H4 (cell line): ENCODE measurements at regions not wholly inside any gene's neighbourhood (a gene's known extent, or its start where the extent isn't known, plus 50 kb on each side); places are given as distances from the start of the nearest gene placed in this dataset.
"Not testable (repeated sequence)": the region's sequence is repeated elsewhere in the genome, so short reads cannot be mapped to it uniquely, and the experiment has no call there.

Experiments used
- DNase-seq: peaks from one replicate; pipeline ENCODE4 v3.0.0-alpha.2; 2015; ENCODE audit warnings: low spot score

DNA sequence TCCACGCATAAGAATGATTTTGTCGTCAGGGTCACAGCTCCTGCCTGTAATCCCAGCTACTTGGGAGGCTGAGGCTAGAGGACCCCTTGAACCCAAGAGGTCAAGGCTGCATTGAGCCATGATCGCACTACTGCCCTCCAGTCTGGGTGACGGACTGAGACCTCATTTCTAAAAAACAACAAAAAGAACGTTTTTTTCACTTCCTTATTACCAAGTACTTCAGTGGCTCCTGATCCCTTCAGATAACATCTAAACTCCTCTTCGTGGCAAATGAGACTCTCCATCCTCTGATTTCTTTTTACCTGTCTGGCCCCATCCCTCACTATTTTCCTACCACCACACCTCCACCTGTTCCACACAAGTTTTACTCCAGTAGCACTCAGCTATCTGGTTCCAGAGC is 105.4 kb upstream of the TLK1 start:
- DNase-seq, result no peak

GRCh38 chr2:171261529-171261928 is 100.8 kb upstream of the TLK1 start:
- DNase-seq, result not testable (repeated sequence)

- DNase-seq, result no peak
Measured at GRCh38 chr2:171260471-171261424, 100.1 kb upstream of the TLK1 start.

DNA sequence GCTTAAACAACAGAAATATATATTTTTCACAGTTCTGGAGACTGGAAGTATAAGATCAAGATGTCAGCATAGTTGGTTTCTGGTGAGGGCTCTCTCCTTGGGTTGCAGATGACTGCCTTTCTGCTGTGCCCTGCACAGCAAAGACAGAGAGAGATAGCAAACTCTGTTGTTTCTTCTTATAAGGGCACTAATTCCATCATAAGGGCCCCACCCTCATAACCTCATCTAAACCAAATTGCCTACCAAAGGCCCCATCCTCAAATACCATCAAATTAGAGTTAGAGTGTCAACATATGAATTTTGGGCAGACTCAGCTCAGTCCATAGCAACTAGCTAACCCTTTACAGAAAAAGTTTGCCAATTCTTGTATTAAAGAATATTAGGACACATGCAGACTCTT is 94.0 kb upstream of the TLK1 start:
- no peak for DNase-seq

DNA sequence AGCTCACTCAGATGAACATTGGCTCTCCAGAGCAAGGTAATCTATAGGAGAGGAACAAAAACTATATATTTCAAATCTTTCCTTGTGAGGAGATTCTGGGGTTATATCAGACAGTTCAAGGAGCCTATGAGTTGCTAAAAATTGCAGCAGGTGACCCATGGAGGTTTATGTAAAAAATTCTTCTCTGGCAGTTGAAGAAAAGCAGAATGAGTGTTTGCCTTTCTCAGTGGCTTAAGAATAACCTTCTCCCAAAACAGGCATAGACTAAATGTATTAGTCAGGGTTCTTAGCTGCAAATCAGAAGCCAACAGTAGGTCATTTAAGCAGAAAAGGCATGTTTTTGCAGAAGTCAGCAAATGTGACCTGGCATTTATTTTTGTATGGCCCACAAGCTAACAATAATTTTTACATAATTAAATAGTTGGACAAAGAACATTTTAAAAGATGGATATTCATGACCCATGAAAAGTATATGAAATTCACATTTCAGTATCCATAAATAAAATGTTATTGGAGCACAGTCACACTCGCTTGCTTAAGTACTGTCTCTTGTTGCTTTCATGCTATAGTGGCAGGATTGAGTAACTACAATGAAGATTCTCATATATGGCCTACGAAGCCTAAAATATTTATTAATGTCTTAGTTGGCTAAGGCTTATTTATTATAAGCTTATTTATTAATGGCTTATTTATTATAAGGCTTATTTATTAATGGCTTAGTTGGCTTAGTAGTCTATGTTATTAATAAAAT is 93.4 kb upstream of the TLK1 start:
- no peak for DNase-seq

DNA sequence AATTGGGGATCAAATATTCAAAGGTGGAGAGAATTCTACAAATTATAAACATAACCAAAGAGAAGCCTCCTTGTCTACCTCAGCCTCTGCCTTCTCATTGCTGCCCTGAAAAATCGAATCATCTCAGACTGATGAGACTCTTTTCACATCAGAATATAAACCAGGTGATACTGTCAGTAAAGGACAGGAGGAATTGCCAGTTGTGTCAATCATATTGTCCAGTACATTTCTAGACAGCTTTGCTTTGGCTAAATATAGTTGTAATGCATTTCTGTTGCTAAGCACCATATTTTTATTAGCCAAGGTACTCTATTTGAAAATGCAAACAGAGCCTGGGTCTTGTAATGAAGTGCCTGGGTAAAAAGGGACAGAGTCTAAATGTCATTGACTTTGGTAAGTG is 92.6 kb upstream of the TLK1 start:
- DNase-seq, result no peak

DNA sequence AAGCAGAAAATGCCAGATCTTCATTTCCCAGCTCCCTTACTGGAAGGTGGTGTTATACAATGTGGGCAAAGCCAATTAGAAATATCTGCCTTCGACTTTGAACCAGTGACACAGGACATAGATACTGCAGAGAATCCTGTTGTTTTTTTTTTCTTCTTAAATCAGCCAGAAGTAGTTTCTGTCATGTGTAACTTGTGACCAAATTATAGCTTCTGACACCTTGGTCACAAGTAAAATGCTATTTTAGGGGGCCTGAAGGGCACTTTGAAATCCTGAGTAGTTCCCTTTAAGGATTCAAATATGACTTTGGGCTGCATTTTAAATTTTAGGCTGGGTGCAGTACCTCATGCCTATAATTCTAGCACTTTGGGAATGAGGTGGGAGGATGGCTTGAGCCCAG is 89.0 kb upstream of the TLK1 start:
- no peak for DNase-seq

- no peak for DNase-seq
Measured at GRCh38 chr2:171247741-171248662, 87.3 kb upstream of the TLK1 start.

- no peak for DNase-seq
Measured at GRCh38 chr2:171244970-171245782, 84.5 kb upstream of the TLK1 start.

DNA sequence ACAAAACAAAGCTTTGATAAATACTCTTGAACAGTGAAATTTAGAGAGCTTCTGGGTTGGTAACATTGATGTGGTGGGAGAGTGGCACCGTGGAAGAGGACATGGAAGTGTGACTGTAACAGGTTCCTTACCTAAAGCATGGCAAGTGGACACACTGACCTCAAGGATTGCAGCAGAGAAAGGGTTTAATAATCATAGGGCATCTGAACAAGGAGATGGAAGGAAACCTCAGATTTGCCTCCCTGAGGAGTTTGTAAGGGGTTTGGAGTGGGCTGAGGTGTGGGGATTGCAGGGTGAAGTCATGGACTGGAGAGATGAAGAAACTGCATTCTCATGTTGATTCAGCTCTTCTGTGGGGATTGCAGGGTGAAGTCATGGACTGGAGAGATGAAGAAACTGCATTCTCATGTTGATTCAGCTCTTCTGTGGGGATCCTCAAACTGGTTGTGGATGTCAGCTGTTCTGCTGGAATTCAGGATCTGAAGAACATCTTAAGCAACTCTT is 83.8 kb upstream of the TLK1 start:
- DNase-seq, result peak; percentile 29

GRCh38 chr2:171241771-171242170 is 81.1 kb upstream of the TLK1 start:
- no peak for DNase-seq

DNA sequence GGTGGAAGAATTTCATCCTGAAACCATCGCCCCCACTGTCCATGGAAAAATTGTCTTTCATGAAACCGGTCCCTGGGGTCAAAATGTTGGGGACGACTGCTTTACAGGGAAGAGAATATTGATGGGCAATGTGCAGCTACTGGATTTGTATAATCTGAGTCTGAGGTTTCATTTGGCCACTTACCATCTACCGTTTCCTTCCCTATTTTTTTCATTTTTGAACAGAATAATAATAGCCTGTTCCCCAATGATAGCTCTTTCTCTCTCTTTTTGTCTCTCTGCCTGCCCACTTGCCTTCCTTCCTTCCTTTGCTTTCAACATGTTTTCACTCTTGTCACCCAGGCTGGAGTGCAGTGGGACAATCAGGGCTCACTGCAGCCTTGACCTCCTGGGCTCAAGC is 78.3 kb upstream of the TLK1 start:
- no peak for DNase-seq

DNA sequence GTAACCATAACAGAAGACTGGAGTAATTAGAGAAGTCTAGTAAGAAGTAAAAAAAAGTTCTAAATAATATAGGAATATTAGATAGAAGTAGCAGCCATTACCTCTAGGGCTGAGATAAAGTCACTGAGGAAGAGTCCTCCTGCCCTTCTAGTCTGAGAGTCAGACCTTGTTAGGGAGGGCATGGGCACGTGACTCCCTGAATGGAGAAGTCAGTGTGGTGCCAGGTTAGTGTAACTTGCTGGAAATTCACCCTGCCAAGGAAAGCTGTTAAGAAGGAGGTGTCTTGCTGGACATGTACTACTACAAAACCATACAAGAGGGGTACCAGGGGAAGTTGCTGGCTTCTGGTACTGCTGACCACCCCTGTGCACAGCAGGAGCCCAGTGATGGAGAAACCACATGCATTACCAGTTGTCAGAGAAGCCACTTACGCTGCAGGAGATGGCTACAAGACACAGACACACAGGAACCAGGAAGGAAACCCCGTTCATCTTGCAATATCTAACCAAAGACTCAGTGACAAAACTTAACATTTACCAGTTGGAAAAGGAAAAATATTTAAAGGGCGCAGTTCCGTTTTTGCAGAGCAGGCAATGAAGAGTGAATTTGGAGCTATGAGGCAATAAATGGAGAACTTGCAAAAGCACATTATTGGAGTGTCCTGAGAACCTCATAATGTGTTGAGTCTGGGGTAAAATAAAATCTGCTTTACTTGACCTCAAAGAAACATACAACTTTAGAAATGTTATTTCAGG is 77.2 kb upstream of the TLK1 start:
- DNase-seq, result no peak

DNA sequence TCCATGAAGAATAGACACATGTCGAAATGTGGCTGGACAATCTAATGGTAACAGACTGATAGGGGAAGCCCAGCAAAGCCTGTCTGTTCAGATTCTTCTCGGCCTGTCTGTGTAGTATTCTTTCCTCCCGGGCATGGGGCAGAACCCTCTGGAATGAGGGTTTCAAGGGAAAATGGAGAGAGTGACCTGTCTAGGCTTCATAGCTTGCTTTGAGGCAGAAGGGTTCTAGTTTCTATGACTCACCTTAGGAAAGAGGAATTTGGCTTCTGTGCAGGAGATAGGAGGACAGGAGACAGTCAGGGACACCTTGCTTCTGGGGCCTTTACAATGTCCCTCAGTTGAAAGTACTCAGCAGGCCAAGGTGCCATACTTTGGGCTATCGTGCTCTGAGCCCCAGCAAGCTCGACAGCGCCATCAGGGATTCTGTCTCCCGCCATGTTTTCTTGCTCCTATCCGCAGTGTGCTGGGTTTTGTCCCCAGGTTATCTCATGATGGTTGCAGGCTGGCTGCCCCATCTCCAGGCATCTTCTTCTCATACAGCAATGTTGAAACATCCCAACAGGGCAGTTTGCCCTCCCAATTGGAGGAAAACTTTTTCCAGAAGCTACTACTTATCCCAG is 74.7 kb upstream of the TLK1 start:
- DNase-seq, result no peak

GRCh38 chr2:171230176-171230575 is 69.5 kb upstream of the TLK1 start:
- DNase-seq, result no peak

DNA sequence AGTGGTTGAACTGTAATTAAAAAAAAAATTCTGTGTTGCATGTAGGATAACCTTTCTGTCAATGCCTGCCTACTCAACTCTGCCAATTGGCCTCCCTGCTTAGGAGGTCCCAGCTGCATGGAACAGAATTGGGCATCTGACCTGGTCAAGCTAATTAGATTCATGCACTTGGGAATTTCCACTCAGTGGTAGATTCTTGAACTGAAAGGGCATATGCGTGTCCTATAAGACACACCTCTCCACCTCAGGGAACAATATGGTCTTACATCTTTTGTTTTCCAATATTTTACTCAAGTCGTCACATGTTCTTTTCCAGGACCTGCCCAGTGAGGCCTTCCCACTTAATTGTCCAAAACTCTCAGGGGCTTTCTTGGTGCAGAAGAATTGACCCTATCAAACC is 68.1 kb upstream of the TLK1 start:
- DNase-seq, result no peak

DNA sequence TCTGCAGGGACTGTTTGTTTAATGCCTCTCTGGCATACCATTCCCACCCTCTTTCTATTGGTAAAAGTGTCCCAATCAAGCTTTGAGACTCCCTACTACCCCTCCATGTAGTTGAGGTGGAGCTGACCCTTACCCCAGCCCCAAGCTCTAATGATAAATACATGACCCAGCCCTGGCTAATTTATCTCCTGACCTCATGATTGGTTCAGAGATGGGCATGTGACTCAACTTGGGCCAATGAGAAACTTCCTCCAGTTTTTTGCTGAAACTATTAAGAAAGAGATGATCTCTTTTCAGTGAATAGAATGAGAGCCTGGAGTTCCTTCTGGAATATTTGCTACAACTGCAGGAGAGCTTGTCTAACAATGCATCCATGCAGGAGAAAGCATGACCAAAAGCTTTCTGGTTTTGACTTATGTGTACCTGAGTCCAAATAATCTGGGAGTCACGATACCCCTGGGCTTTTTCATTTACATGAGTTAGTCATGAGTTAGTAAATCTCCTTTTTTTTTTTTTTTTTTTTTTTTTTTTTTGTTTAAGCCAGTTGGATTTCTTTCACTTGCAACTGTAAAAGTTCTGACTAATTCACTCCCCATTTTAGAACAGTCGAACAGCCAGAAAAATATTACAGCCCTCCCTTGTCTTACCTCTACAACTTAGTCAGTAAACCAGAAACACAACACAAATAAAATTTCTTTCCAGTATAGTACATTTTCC is 66.5 kb upstream of the TLK1 start:
- DNase-seq, result no peak

- no peak for DNase-seq
Measured at GRCh38 chr2:171226461-171226860, 65.8 kb upstream of the TLK1 start.

DNA sequence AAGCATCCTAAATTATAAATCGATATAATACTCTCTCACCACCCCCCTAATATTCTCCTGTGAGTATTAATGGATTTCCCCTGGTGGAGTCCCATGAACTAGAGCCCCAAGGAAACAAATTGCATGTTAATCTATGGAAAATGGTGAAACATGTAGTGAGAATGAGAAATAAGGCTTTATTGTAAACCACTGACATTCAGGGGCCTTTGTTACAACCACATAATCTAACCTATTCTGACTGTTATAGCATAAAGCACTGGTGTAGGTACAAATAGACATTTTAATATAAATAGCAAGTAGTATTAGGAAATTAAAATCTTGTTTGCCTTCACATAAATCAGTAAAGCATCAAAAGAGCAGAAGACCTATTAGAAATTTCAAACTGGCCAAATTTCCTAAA is 65.3 kb upstream of the TLK1 start:
- DNase-seq, result no peak
